A673 (cell line): ENCODE measurements at regions not wholly inside any gene's neighbourhood (a gene's known extent, or its start where the extent isn't known, plus 50 kb on each side); places are given as distances from the start of the nearest gene placed in this dataset.

Source experiments
- CTCF ChIP-seq: fragments of 300-800, 200-600 bp; sonication (generic); conservative IDR thresholded peaks from 2 replicates; pipeline ENCODE4 v1.5.1; 2017; ENCODE audit warnings: low read depth, mild to moderate bottlenecking, antibody characterized with exemption, low read length, moderate library complexity, mixed read lengths
- EZH2 ChIP-seq: fragments of 200-600 bp; sonication (generic); IDR thresholded peaks from 2 replicates; pipeline ENCODE4 v1.6.1; 2017; ENCODE audit warnings: borderline replicate concordance, low read depth, mild to moderate bottlenecking, mixed read lengths, antibody characterized with exemption, low read length; ENCODE audit not compliant: poor library complexity, severe bottlenecking

- TF ChIP-seq CTCF (no peak), EZH2 (no peak)
Measured at GRCh38 chr4:24252121-24252520, 332.2 kb downstream of the DHX15 start.
